ENCODE measurements at regions not wholly inside any gene's neighbourhood (a gene's known extent, or its start where the extent isn't known, plus 50 kb on each side); places are given as distances from the start of the nearest gene placed in this dataset.
"Not testable (repeated sequence)": the region's sequence is repeated elsewhere in the genome, so short reads cannot be mapped to it uniquely, and the experiment has no call there.

GRCh38 chr9:82412586-82413305, 424.2 kb downstream of the SPATA31D1 start:
- Histone ChIP-seq H3K4me2 (no peak overlapping the region), H3K27me3 (no peaks in the 10 kb centered on the region), H3K4me1 (no peaks in the 10 kb centered on the region), H4K20me1 (no peaks in the 10 kb centered on the region), H3K4me3 (no peak overlapping the region), H3K9me3 (no peaks in the 10 kb centered on the region), H3K9ac (no peak overlapping the region), H3K27ac (no peak overlapping the region), H3K36me3 (no peaks in the 10 kb centered on the region)
- TF ChIP-seq Cebpa-rat (IDR thresholded peaks at IDR 0.05), result no peak

- no peak for TF ChIP-seq Cebpa-rat (IDR thresholded peaks at IDR 0.05)
- H3K4me3 ChIP-seq, result no peak overlapping the region
- H4K20me1 ChIP-seq, result no peaks in the 10 kb centered on the region
- no peak overlapping the region for H3K9ac ChIP-seq
- no peak overlapping the region for H3K27ac ChIP-seq
- 0 out of 2 replicates have a peak, but pooled peaks cover 6% of the 10 kb centered on the region for H3K9me3 ChIP-seq
- no peaks in the 10 kb centered on the region for H3K4me1 ChIP-seq
- H3K27me3 ChIP-seq, result no peaks in the 10 kb centered on the region
- H3K36me3 ChIP-seq, result no peaks in the 10 kb centered on the region
- no peak overlapping the region for H3K4me2 ChIP-seq
Measured at GRCh38 chr9:82417501-82417900, 428.9 kb downstream of the SPATA31D1 start.

GRCh38 chr9:82418334-82418733, 429.8 kb downstream of the SPATA31D1 start:
- no peaks in the 10 kb centered on the region for H3K4me1 ChIP-seq
- H4K20me1 ChIP-seq, result no peaks in the 10 kb centered on the region
- no peak overlapping the region for H3K9ac ChIP-seq
- 0 out of 2 replicates have a peak, but pooled peaks cover 6% of the 10 kb centered on the region for H3K9me3 ChIP-seq
- H3K4me3 ChIP-seq, result no peak overlapping the region
- H3K36me3 ChIP-seq, result no peaks in the 10 kb centered on the region
- no peak for TF ChIP-seq Cebpa-rat (IDR thresholded peaks at IDR 0.05)
- H3K27ac ChIP-seq, result no peak overlapping the region
- H3K4me2 ChIP-seq, result no peak overlapping the region
- no peaks in the 10 kb centered on the region for H3K27me3 ChIP-seq

- H3K27ac ChIP-seq, result no peak overlapping the region
- H3K4me1 ChIP-seq, result no peaks in the 10 kb centered on the region
- no peak overlapping the region for H3K4me3 ChIP-seq
- no peaks in the 10 kb centered on the region for H4K20me1 ChIP-seq
- no peaks in the 10 kb centered on the region for H3K36me3 ChIP-seq
- H3K27me3 ChIP-seq, result no peaks in the 10 kb centered on the region
- 0 out of 2 replicates have a peak, but pooled peaks cover 6% of the 10 kb centered on the region for H3K9me3 ChIP-seq
- no peak overlapping the region for H3K9ac ChIP-seq
- H3K4me2 ChIP-seq, result no peak overlapping the region
- no peak for TF ChIP-seq Cebpa-rat (IDR thresholded peaks at IDR 0.05)
Measured at GRCh38 chr9:82419696-82420486, 431.3 kb downstream of the SPATA31D1 start.

- H3K4me1 ChIP-seq, result no peaks in the 10 kb centered on the region
- no peak overlapping the region for H3K27ac ChIP-seq
- no peak overlapping the region for H3K9ac ChIP-seq
- no peaks in the 10 kb centered on the region for H3K27me3 ChIP-seq
- 0 out of 2 replicates have a peak, but pooled peaks cover 6% of the 10 kb centered on the region for H3K9me3 ChIP-seq
- no peak for TF ChIP-seq Cebpa-rat (IDR thresholded peaks at IDR 0.05)
- H3K36me3 ChIP-seq, result no peaks in the 10 kb centered on the region
- no peaks in the 10 kb centered on the region for H4K20me1 ChIP-seq
- no peak overlapping the region for H3K4me2 ChIP-seq
- H3K4me3 ChIP-seq, result no peak overlapping the region
Measured at GRCh38 chr9:82421498-82421897, 432.9 kb downstream of the SPATA31D1 start.

GRCh38 chr9:82423700-82424099, 435.1 kb downstream of the SPATA31D1 start:
- Histone ChIP-seq H3K4me1 (no peaks in the 10 kb centered on the region), H3K9ac (no peak overlapping the region), H3K4me3 (no peak overlapping the region), H3K4me2 (no peak overlapping the region), H3K9me3 (0 out of 2 replicates have a peak, but pooled peaks cover 6% of the 10 kb centered on the region), H3K27me3 (no peaks in the 10 kb centered on the region), H4K20me1 (no peaks in the 10 kb centered on the region), H3K27ac (no peak overlapping the region), H3K36me3 (no peaks in the 10 kb centered on the region)
- no peak for TF ChIP-seq Cebpa-rat (IDR thresholded peaks at IDR 0.05)

GRCh38 chr9:82424599-82425120, 436.1 kb downstream of the SPATA31D1 start:
- Histone ChIP-seq H3K4me1 (no peaks in the 10 kb centered on the region), H3K9ac (no peak overlapping the region), H3K27me3 (no peaks in the 10 kb centered on the region), H3K4me3 (no peak overlapping the region), H3K9me3 (0 out of 2 replicates have a peak, but pooled peaks cover 6% of the 10 kb centered on the region), H3K36me3 (no peaks in the 10 kb centered on the region), H3K4me2 (no peak overlapping the region), H3K27ac (no peak overlapping the region), H4K20me1 (no peaks in the 10 kb centered on the region)
- no peak for TF ChIP-seq Cebpa-rat (IDR thresholded peaks at IDR 0.05)

GRCh38 chr9:82431121-82431520, 442.5 kb downstream of the SPATA31D1 start:
- no peak for TF ChIP-seq Cebpa-rat (IDR thresholded peaks at IDR 0.05)
- Histone ChIP-seq H3K4me1 (no peaks in the 10 kb centered on the region), H3K27me3 (no peaks in the 10 kb centered on the region), H4K20me1 (no peaks in the 10 kb centered on the region), H3K36me3 (no peaks in the 10 kb centered on the region), H3K9me3 (peaks cover 26% of the 10 kb centered on the region), H3K4me3 (no peak overlapping the region), H3K4me2 (no peak overlapping the region), H3K9ac (no peak overlapping the region), H3K27ac (no peak overlapping the region)

- not testable (repeated sequence) for H3K36me3 ChIP-seq, H3K27me3 ChIP-seq, H4K20me1 ChIP-seq, H3K9ac ChIP-seq, H3K27ac ChIP-seq, H3K4me3 ChIP-seq, H3K4me1 ChIP-seq, H3K4me2 ChIP-seq
- H3K9me3 ChIP-seq, result peaks cover 26% of the 10 kb centered on the region
Measured at GRCh38 chr9:82433290-82433931, 444.8 kb downstream of the SPATA31D1 start.

Data from BLaER1 (cell line).